Adrenal gland (tissue), 5 donors: ENCODE measurements at regions not wholly inside any gene's neighbourhood (a gene's known extent, or its start where the extent isn't known, plus 50 kb on each side); places are given as distances from the start of the nearest gene placed in this dataset.

Source experiments
- CTCF ChIP-seq, 6 experiments: fragments of 450-650 bp in 4 of 6; fragments of 200-600 bp in 2 of 6; sonication (generic) in 1 of 6; IDR thresholded peaks; 1 replicate in 5 of 6; 2 replicates in 1 of 6; pipeline versions ENCODE4 v1.5.1 to v1.8.0; 2016 to 2021; ENCODE audit warnings: antibody characterized with exemption in 6 of 6, mild to moderate bottlenecking in 2 of 6, moderate library complexity in 1 of 6
- POLR2A ChIP-seq, 2 donors: fragments of 450-650 bp; IDR thresholded peaks; one replicate each; pipeline ENCODE4 v1.6.1; 2017; ENCODE audit warnings: antibody characterized with exemption in 2 of 2, mild to moderate bottlenecking in 2 of 2, moderate library complexity in 1 of 2
- donor health status: DM: no; HTN: no; CAD: no.

- TF ChIP-seq CTCF (IDR thresholded peaks at IDR 0.05): no peak
- TF ChIP-seq POLR2A (IDR thresholded peaks at IDR 0.05): no peak
Observed at GRCh38 chr12:23335593-23335992, 613.9 kb downstream of the SOX5 start.
